HL-60 (cell line): ENCODE measurements at regions not wholly inside any gene's neighbourhood (a gene's known extent, or its start where the extent isn't known, plus 50 kb on each side); places are given as distances from the start of the nearest gene placed in this dataset.

Experiments used
- CTCF ChIP-seq: IDR thresholded peaks from one replicate; pipeline ENCODE4 v1.5.1; 2011; ENCODE audit warnings: low read length, control low read depth, inconsistent platforms; ENCODE audit not compliant: insufficient read depth
- POLR2AphosphoS5 ChIP-seq: IDR thresholded peaks from 2 replicates; pipeline ENCODE4 v1.6.1; 2012; ENCODE audit warnings: low read depth
- REST ChIP-seq: IDR thresholded peaks from 2 replicates; pipeline ENCODE4 v1.6.1; 2012; ENCODE audit warnings: low read depth; ENCODE audit not compliant: insufficient replicate concordance
- SPI1 ChIP-seq: IDR thresholded peaks from 2 replicates; pipeline ENCODE4 v1.6.1; 2012; ENCODE audit warnings: low read depth, mild to moderate bottlenecking, borderline replicate concordance

- TF ChIP-seq POLR2AphosphoS5 (no peak), CTCF (no peak), REST (no peak), SPI1 (no peak)
Observed at GRCh38 chr6:2496291-2496690, 250.9 kb upstream of the GMDS start.
